Activated T-cell treated with anti-CD3 and anti-CD28 coated beads for 24 hours (primary cell): ENCODE measurements at regions not wholly inside any gene's neighbourhood (a gene's known extent, or its start where the extent isn't known, plus 50 kb on each side); places are given as distances from the start of the nearest gene placed in this dataset.
"Not testable (repeated sequence)": the region's sequence is repeated elsewhere in the genome, so short reads cannot be mapped to it uniquely, and the experiment has no call there.

Source experiments
- DNase-seq: peaks from one replicate; pipeline ENCODE4 v3.0.0-alpha.2; 2020; ENCODE audit warnings: low read depth

DNA sequence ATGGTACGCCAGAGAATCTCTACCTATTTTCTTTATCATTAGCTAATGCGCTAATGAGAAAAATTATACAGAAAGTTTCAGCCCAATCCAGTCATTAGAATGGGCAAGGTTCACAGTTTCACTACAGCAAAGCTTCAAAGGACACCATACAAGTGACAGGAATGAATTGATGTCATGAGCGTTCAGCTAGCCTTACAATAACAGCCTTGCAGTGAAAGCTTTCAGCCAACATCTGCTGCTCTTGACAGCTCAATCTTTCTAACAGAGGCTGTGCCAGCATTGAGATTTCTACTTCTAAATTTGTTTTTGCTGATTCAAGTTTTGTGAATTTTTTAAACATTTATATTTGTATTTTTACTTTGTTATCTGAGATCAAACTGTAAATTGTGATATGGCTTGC is 302.4 kb upstream of the FAM174A start:
- DNase-seq: no peak

DNA sequence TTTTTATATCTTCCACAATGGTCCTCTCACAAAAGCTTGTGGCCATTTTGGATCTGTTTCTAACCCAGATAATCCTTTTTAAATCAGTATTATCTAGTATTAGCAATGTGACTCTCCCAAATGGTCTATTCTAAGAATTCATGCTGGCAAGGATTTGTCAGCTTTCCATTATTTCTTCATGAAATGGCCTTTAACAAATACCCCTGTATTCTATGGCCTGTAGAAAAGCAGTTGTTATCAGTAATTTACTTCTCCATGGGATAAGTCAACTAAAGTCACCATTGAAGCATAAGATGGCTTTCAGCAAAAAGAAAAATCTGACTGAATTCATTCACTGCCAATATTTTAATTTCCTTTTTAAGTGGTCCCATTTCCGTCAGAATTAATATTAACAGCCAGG is 346.4 kb upstream of the FAM174A start:
- no peak for DNase-seq

DNA sequence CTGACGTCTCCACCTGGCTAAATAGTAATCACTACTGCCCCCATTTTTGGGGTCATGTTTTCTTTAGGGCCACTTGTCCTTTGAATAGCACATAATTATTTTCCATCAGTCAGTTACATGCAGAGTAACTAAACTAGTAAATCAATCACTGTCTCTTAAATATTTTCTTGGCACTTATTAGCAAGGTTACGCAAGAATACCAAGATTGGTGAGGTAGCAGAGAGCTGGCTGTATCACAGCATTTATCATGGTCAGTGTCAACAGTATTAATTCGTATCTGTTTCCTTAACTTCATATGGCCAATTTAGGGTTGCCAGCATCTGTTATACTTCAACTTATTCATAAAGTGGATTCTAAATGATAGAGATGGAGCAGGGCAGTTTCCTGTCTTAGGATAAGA is 346.8 kb upstream of the FAM174A start:
- no peak for DNase-seq

DNA sequence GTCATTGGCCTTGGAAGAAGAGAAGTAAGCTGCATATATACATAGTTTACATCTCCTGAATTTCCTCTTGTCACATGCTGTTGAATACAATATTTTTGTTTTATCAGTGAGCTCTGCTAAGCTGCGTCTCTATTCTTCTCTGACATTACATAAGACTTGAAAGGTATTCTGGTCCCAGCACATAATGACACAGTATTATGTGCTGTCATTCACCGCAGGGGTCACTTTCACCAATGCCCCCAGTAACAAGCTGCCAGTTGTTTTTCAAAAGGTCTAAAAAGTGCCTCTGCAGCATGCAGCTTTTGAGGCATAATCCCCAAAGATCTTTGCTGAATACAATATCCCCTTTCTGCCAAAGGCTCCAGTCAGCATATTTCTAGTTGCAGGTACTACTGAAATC is 349.0 kb upstream of the FAM174A start:
- DNase-seq: no peak

DNA sequence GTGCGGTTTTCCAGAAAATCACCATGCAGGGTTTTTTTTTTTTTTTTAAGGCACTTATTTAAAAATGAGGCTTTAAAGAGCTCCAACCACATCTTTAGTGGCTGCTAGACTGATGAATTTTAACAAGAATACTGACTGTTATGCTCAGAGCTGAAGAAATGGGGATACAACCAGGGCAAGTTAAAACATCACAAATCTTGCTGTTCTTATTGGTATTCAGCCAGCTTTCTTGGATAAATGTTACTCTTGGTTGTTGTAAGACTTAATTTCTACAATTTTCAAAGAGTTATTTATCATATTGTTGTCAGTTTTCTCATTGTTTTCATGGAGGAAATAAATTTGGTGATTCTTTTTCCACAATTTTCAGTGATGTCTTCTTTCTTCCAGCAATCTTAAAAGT is 352.8 kb upstream of the FAM174A start:
- no peak for DNase-seq

DNA sequence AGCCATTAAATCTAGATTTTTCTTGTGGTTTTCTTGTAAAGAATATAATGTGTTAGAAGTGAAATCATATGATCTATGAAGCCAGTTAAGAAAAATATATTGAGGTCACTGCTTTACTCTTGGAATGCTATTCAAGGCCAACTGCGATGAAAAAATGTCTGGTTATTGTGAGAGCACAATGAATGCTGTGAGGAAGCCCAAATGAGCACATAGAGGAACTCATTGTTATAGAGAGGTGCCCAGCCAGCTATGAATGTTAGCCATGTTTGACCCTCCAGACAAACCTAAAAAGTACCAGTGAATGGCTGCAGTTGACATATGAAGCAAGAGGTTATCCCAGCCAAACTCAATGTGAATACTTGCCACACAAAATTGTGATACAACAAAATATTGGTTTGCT is 359.8 kb upstream of the FAM174A start:
- no peak for DNase-seq

DNA sequence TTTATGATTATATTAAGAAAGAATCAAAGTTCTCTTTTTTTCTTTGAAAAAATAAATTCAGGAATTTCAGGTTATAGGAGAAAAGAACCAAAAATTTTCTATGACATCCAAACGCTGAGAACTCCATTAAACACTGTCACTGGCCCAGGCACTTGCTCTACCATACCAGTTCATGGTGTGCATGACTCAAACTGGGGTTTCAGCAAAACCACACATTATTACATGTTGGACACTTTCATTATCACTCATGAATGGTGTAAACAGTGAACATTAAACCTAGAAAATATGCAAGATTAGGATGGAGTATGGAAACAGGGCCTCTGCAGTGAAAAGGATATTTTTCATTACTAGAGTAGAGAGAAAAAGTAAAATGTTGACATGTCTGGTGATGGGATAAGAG is 369.9 kb upstream of the FAM174A start:
- no peak for DNase-seq

DNA sequence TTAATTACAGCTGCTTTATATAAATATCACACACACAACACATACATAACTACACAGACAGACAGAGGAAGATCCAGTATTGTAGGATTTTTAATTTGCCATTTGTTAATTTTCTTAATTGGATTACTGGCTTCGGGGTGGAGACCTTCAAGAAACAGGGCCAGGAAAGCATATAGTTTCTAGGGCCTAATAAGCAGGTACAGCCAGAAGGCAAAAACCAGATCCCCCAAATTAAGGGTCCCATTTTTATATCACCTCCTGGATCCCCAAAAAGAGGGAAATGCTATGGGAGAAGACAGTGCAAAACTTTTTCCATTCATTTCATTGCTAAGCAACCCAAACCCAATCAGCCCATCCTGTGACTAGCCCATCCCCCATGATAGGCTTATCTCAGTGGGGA is 373.3 kb upstream of the FAM174A start:
- no peak for DNase-seq

DNA sequence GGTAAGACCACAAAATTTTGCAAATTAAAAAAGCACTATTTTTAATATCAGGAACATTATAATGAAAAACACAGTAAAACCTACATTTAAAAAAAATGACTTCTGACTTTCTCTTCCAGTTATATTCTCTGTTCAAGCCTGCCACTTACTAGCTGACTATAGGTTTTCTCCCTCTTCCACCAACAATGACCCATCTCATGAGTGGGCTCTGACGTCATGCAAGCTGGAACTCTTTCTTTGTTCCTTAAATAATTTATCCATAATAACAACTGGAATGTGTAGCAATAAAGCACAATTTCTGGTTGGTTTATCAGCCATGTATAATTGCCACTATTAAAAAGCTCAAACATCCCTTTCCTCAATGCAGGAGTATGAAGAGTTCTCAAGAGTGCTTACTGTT is 378.1 kb upstream of the FAM174A start:
- DNase-seq: no peak

DNA sequence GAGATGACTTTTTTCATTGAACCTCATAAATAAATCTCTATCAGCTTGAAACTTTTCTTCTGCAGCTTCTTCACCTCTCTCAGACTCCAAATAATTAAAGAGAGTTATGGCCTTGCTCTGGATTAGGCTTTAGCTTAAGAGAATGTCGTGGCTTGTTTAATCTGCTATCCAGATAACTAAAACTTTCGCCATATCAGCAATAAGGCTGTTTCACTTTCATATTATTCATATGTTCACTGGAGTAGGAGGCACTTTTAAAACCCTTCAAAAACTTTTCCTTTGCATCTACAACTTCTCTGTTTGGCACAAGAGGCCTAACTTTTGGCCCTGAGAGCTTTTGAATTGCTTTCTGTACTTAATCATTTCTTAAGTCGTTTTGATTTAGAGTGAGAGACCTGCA is 386.9 kb upstream of the FAM174A start:
- DNase-seq: no peak

DNA sequence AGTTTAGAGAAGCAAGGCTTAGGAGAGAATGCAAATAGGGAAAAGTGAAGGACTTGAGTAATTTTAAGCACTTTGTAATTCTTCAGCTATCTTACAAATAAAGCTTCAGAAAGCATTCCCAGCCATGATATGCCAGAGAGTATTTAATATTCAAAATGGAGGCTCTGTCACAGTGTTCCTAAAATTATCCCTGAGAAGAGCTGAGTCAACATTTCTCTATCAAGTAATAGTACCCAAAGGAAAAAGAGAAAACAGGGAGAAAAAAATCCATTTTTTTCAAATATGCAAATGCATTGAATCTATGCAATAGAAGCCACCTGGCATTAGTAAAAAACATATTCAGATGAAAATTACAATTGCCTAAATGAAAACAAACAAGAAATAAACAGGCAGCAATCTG is 392.6 kb upstream of the FAM174A start:
- DNase-seq: no peak

DNA sequence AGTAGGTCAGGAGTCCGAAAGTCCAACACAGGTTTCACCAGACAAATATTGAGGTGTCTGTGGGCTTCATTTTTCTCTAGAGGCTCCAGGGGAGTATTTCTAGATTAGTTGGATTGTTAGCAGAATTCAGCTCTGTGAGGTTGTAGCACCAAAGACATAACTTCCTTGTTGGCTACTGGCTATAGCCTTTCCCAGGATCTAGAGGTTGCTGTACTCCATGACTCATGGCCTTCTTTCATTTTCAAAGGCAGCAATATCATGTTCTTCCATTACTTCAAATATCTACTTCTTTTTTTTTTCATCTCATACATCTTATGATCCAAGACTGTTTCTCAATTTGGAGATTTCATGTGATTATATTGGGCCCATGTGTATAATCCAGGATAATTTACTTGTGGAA is 404.0 kb upstream of the FAM174A start:
- DNase-seq: no peak

DNA sequence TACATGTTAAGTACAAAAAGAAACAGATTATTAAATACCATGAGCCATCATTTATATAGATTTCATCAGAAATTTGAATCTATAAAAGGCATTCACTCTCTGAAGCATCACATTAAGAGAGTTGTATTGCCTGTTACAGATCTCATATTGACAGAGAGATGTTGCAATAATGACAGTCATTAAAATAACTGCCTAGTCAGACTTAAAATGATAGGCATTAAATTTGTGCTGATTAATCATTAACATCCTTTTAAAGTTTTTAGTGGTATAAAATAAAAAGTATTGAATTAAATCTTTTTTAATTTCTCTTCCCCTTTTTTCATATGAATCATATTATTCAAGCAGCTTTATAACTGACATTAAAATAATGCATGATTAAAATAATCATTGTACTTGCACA is 404.9 kb upstream of the FAM174A start:
- DNase-seq: no peak

DNA sequence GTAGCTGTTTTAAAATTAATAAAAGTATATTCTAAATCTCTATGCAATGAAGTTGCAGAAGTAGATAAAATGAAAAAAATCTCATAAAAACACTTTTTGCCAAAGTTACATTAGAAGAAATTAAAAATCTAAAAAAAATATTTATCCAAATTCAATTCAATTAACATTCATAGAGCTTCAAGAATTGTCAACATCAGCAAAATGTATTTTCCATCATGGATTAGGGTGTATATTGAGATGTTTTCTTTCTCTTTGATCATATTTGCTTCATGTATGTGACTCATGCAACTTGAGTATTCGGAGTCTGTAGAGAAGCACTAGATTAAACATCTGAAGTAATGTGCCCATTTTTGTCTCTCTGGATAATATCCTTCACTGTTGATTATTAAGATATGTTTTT is 415.3 kb upstream of the FAM174A start:
- DNase-seq: no peak

DNA sequence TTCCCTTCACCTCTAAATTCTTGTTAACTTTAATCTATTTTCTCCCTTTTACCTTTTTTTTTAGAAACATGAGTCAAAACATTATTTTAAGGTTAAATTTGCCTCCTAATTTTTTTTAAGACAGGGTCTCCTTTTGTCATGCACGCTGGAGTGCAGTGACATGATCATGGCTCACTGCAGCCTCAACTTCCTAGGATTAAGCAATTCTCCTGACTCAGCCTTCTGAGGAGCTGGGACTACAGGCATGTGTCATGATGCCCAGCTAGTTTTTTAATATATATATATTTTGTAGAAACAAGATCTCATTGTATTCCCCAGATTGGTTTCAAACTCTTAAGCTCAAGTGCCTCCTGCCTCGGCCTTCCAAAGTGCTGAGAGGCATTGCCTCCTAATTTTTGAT is 424.7 kb upstream of the FAM174A start:
- DNase-seq: no peak

DNA sequence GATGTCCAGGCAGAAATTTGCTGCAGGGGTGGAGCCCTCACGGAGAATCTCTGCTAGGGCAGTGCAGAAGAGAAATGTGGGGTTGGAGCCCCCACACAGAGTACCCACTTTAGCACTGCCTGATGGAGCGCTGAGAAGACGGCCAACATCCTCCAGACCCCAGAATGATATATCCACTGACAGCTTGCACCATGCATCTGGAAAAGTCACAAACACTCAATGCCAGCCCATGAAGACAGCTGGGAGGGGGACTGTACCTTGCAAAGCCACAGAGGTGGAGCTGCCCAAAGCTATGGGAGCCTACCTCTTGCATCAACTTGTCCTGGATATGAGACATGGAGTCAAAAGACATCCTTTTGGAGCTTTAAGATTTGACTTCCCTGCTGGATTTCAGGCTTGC is 426.3 kb upstream of the FAM174A start:
- DNase-seq: no peak

DNA sequence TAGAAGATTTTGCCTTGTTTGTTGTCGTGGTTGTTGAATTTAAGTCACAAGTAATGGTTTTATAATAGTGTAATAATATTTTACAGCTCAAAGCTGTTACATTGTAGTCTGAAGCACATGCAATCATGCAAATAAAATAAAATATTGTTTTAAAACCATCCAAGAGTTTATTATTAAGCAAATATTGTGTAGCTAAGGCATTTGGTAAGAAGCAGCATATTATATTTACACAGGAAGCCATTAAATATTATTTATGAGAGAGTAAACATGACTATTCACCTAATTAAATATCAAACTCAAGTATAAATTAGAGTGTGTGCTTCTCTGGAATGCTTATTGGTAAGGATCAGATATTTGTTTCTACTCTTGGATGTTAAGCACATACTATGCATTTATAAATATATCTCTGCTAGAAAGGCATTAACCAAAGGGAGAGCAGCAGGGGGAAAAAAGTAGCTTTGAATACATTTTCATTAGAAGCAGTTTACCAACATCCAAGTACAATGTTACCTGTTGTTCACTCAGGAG is 431.5 kb upstream of the FAM174A start:
- DNase-seq: not testable (repeated sequence)

DNA sequence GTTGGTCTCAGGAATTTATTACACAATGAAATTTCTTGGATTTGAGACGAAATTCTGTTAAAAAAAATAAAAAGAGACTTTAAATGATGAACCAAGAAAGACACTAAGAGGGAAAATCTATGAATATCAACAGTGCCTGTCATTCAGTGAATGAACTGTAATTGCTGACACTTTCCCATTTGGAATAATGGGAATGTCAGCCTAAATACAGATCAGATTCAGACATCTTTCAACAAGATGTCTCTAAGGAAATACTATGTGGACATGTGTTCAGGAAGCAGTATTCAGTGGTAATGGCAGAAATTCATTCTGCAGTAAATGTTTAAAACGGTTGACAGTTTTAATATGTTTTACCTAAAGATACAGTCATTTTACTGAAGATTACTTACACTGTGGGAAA is 433.7 kb upstream of the FAM174A start:
- DNase-seq: not testable (repeated sequence)

DNA sequence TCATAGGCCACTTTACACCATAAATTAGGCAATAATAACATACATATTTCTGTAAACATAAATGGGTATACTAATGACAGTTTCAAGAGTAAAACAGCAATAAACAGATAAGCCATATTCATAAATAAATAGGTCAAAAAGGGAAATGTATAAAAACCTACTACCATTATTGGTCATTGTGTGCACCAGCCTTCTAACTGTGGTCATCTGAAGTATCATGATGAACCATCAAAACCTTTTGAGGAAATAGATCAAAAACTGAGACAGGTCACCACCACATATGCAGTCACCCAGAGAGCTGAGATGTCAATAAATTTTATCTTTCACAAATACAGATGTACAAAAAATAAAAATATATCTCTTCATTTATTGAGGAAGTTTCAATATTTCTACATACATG is 438.8 kb upstream of the FAM174A start:
- DNase-seq: not testable (repeated sequence)

DNA sequence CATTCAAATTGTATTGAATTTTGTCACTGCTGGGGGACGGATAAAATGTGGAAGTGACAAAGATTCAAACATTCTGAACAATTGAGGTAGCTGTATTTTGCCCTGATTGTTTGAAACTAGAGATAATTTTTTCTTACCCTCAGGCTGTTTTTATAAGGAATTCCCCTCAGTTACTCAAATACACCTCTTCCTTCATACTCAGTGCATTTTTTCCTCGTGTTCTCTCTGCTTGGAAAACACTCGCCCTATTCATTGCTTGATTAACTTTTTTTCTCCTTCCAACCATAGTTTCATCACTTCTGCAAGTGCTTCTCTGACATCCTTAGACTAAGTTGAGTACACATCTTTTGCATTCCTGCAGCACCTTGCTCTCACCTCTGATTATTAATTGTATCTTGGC is 454.5 kb upstream of the FAM174A start:
- not testable (repeated sequence) for DNase-seq

DNA sequence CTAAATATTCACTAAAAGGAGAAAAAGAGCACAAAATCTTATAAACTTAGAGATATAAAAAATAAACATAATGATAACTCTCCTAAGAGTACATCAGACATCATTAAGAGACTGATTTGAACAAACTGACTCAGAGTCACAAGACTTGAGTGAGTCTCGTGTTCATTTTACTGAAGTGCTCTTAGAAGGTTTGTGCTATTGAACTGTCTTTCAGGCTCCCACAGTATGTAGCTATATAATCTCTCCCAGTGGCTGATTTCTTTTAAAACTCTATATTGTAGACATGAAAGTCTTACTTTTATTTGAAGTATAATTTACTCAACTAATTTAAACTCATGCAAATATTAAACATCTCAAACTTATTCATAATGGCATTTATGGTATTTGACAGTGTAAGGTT is 456.0 kb upstream of the FAM174A start:
- not testable (repeated sequence) for DNase-seq

DNA sequence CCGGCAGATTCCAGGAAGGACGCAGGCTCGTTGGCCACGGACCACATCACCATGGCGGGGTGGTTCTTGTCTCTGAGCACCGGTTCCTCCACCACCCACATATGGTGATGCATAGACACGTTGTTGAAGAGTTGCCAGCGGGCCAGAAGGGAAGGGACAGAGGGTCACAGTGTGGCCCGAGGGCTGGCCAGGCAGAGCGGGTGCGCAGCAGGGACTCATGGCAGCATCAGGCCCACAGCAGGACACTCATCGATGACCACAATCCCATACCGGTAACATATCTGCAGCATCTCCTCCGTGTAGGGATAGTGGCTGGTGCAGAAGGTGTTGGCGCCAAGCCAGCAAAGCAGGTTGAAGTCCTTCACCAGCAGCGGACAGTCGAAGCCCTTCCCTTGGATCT is 469.2 kb upstream of the FAM174A start:
- not testable (repeated sequence) for DNase-seq

DNA sequence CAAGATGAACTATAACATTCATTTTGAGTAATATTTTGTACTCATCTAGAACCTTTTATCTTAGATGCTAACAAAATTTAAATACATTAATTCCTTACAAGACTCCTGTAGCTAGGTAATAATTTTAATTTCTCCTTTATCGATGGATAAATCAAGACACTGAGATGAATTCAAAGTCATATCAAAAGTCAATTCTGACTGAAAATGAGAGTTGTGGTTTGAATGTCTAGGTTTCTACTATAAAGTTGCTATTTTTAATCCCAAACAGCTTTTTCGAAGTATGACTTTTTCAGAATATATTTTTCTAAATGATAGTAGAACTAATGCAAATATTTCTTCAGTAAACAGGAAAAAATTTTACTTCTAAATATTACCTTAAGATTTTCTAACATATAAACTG is 491.7 kb upstream of the FAM174A start:
- DNase-seq: no peak

DNA sequence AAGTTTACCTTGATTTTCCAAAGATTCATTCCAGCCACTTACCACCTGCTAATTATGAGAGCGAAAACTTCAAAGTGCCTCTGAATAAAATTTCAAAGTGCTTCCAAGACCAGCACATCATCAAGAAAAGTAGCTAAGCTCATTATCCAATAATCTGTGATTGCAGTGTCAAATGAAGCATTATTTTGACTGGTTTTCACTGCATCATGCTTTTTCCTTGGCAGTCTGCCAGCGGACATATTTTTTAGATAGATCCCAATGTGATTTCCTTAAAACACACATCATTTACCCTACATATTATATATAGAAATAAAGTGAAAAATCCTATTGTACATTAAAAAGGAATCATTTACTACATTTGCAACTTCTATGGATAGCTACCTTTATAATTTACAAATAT is 508.6 kb upstream of the FAM174A start:
- no peak for DNase-seq

DNA sequence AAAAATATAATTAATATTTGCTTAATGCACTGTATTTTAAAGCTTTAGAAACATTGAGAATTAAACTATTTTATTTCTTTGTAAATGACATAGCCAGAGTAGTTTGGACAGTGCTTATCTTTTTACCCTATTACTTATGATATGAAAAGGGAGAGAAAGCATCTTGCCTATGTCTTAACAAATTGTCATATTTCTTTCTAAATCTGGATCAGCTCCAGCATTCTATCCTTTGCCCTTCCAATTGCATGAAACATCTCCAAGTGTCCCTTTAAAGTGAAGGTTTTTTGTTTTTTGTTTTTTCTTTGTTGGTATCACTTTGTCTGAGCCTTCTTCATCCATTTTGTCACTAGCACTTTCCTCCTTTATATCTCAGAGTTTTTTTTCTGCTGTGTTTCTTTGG is 511.6 kb upstream of the FAM174A start:
- no peak for DNase-seq
